ENCODE measurements at regions not wholly inside any gene's neighbourhood (a gene's known extent, or its start where the extent isn't known, plus 50 kb on each side); places are given as distances from the start of the nearest gene placed in this dataset.

DNA sequence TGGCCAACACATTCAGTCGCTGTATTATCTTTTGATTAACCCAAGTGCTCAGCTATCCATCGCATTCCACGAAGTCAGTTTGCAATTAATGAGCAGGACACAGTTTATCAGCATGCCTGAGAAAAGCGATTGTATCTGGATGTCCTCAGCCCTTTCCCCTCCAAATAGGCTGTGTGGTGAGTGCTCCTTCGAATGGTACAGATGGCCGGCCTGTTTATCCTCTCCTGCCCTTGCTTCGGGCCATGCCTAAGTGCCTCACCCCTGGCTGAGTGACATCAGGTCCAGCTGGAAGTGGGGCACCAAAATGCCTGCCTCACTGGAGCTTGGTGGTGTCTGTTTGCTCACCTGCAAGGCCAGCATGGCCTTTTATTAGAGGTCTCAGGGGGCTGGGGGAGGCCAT is 317.3 kb downstream of the GADD45G start:
- peak; percentile 88 for DNase-seq

- peak in 1 of 2 experiments; percentile 42 for DNase-seq
Measured at GRCh38 chr9:89923174-89923573, 318.4 kb downstream of the GADD45G start.

DNA sequence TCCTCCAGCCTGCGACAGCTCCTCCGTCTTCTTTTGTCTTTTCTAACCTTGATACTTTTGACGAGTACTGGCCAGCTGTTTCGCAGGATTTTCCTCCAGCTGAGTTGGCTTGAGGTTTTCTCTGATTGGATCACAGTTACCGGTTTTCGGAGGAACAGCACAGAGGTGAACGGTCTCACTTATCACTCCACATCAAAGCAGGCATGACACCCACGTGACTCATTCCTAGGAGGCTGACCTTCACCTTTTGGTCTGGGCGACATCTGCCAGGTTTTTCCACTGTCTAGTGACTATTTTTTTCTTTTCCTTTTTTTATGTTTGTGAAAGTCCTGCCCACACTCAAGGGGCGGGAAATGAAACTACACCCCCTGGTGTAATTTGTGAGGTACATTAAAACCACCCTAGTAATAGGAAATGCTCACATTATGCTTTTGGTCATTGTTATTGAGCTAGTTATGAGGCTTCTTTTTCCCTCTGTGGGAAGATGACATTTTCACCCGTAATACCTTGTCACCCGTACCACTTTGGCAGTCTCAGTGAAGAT is 319.2 kb downstream of the GADD45G start:
- peak in 1 of 2 experiments; percentile 63 for DNase-seq

DNA sequence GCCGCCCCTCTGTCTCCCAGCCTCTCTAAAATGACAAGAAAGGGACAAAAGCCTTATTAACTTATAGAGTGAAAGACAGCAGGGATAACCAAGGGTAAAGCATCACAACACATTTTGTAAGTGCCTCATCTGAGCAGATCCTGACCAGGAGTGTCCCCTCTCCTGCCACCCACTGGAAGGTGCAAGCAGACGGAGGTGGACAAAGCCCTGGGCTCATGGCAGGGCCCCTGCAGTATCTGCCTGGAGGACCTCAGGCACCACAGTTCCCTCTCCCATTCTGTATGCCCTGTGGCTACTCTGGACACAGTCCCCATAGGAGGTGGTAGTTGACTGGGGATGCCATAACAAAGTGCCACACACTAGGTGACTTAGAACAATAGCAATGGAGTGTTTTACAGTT is 319.8 kb downstream of the GADD45G start:
- peak in 1 of 2 experiments; percentile 25 for DNase-seq

DNA sequence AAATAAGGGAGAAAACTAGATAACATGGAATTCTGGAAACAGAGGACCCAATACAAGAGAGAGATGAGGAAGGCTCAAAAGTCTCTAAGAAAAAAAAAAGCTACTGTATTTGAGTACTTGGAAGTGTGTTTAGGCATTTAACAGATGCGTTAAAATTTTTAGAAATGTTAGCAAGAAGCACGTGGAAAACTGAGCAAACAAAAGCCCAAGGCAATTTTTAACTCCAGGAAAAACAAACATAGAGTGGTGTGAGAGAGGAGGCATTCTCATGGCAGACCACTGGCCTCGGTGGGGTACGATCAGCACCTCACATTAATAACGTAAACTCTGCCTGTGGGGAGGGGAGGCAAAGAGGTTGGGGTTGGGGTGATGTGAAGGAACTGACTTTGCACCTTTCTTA is 321.4 kb downstream of the GADD45G start:
- DNase-seq, result no peak

GRCh38 chr9:89926691-89927220 is 321.9 kb downstream of the GADD45G start:
- no peak for DNase-seq

GRCh38 chr9:89928106-89928505 is 323.3 kb downstream of the GADD45G start:
- DNase-seq, result no peak

DNA sequence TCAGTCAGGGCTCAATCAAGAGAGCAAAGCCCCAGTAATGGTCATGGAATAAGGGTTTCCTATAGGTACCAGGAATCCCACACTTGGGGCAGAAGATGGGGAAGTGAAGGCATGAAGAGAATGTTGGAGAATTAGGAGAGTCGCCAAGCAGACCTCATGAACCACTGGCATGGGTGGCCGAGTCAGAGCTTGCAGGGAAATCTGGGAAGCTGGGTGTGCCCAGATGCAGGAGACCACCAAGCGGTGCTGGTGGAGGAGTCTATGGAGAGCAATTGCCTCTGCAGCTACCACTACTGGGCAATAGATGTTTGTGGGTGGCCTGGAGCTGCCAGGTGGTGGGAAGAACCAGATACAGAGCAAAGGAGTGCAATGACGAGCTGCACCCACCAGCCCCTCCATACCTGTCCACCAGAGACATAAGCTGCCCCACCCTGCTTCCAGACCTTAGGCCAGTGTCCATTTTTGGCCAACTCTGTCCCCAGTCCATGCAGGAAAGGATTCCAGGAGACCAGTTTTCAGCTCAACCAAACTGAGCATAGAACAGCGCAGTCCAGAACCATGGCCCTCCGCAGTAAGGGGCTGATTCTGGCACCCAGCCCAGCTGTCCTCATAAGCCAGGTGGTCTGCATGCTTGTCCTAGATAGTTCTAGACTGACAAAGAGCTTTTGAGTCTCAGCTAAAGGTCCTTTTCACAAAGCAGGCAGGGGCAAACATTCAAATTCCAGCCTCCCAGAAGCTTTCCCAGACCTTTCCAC is 323.9 kb downstream of the GADD45G start:
- DNase-seq, result no peak

DNA sequence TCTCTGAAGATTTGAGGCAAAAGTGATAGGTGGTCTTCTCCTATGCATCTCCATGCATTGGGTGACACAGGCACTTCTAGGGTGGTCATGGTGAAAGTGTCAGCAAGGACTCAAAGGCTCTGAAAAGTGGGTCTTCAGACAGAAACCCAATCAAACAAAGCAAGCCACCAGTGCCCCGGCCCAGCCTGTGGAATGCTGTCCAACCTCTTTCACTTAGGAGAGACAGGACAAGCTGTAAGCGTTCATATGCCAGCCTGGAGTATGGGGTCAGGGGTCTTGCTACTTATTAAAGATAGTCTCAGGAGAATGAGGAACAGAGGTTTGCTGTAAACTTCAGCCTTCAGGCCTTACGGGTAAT is 324.5 kb downstream of the GADD45G start:
- no peak for DNase-seq

DNA sequence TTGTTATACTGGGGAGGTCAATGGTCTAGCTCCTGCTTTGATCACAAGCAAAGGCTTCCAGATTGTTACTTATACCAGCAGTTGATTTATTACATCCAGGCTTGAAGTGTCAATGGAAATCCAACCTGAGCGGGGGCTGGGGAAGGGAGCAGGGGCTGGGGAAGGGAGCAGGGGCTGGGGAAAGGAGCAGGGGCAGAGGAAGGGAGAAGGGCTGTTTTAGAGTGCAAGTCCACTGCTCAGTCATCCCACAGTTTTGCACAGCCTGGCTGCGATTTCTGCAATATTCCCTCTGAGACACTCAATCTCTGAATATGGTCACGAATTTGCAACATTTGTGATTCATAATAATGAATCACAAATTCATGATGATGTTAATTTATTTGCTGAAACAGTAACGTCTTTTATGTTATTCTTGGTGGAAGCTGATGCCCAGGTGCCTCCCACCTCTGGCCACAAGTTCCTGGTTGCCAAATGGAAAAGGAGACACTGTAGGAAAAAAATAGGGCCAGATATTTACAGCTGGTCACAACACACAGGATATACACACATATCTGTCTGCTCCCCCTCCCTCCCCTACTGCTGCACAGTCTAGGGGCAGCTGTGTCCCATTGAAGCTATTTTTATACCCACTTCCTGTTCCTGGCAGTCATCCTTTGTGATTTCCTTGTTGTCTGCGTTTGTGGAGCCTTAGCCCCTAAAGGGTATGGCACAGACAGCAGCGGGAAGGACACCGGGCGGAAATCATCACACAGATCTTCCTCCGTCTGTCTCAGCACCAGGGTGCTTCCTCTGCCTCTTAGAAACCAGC is 325.1 kb downstream of the GADD45G start:
- peak; percentile 91 to 93 for DNase-seq

DNA sequence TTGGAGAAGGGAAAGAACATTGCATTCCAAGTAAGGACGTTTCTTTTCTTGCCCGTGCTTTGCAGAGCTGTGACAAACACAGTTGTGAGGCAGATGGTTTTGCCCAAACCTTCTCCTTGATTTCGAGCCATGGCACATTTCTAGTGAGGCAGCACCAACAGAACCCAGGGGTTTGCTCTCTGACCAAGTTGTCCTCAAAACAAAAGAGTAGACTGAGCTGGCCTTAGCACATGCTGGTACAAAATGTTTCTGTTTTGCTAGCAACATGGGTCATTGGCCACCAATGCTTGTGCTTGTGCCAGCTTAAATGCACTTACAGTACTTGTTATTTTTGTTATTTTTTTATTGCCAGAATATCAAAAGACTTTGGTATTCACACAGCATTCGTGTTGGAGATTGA is 328.8 kb downstream of the GADD45G start:
- DNase-seq, result no peak

- no peak for DNase-seq
Measured at GRCh38 chr9:89935115-89935514, 330.3 kb downstream of the GADD45G start.

GRCh38 chr9:89935801-89936200 is 331.0 kb downstream of the GADD45G start:
- DNase-seq, result no peak

- DNase-seq, result no peak
Measured at GRCh38 chr9:89937051-89937450, 332.2 kb downstream of the GADD45G start.

DNA sequence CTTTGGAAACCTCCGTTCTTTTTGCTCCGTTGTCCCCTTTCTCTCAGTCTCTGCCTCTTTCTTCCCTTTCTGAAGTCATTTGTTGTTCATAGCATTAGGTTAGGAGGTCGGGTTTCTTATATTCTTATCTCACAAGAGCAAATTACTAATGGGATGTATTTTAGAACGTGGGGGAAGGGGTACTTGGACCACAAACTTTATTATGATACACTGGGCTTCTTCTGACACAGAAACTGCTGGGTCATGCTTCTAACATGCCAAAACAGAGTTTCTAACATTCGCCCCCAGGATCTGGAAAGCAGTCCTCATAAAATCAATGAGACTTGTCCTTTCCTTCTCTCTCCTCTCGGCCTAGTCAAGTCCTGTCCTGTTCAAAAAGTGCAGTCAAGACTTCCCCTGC is 334.4 kb downstream of the GADD45G start:
- DNase-seq, result no peak

GRCh38 chr9:89939626-89940292 is 334.9 kb downstream of the GADD45G start:
- no peak for DNase-seq

DNA sequence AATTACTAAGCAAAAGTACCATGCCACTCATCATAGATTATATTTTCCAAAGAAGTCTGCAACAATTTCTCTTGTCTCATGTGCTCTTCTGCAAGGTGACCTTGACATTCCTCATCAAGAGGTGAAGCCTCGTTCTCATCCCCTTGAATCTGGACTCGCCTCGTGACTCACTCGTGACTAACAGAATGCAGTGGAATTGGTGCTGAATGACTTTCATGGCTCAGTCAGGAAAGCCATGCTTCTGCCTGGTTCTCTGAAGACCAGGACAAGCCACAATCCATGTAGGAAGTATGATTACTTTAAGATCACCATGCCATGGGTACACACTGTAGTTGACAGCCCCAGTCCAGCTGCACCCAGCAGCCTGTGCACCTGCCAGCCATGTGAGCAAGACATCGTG is 335.8 kb downstream of the GADD45G start:
- no peak for DNase-seq

- no peak for DNase-seq
Measured at GRCh38 chr9:89941875-89942274, 337.1 kb downstream of the GADD45G start.

DNA sequence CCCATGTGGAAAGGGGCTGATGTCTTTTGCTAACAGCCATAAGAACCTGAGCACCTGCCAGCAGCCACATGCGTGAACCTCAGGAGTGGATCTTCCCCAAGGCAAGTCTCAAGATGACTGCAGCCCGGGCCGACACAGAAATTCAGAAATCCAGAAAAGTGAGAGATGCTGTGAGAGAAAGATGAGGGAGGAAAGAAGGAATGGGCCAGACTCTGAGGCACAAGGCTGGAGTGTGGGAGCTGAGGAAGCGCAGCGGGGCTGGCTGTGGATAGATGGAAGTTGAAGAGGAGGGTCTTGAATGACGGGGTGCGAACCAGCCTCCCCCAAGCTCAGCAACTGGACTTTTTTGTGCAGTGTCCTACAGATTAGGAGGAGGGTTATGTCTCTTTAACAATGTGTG is 337.8 kb downstream of the GADD45G start:
- DNase-seq, result no peak

GRCh38 chr9:89943309-89943708 is 338.5 kb downstream of the GADD45G start:
- DNase-seq, result no peak

DNA sequence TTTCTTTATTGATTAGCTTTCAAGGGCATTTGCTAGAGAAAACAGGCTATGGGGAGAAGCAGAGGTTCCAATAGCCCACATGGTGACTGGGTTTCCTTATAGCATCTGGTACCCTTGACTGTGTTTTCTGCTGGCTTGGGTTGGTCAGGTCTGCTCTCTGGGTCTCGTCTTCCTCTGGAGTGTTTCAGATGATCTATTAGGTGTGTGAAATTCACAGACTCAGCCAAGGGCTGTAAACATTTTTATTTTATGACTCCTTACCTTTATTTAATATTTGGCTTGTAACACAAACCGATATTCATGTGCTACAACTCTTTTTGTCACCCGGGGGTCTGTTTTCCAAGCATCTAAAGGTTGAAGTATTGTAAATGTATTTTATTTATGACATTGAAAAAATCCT is 338.9 kb downstream of the GADD45G start:
- DNase-seq, result no peak

DNA sequence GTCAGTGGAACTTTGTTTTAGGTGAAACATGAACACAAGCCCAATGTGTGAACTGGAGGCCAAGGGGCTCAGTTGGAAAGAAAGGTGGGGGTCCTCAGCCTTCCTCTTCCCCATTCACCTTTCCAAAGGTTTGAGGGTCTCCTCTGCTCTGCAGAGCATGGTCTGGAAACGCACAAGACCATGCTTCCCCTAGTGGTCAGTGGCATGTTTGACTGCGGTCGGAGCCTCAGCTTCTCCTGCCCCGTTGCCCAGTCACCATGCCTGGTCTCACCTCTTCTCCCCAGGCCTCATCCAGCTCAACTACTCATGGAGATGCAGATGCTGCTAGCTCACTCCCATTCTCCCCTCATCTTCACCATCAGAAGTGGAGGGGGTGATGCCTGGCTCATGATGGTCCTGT is 340.3 kb downstream of the GADD45G start:
- DNase-seq, result no peak

DNA sequence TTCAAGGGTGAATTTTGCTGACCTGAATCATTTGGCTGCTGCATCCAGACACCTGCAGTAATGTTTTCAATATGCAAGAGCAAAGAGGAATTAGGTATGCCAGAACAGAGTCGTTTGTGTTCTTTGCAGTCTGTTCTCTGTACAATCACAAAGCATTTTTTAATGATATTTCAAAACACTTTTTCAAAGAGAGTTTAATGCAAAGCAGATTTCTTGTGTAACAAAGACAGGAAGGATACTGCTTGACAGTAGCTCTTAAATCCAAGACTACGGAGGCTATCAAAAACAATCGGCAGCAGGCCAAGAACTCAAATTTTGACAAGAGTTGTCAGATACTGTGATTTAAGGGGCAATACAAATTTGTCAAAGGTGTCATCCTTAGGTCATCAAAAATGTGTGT is 341.9 kb downstream of the GADD45G start:
- no peak for DNase-seq

Data from SHP77 (cell line).